CD14-positive monocyte (primary cell): ENCODE measurements at regions not wholly inside any gene's neighbourhood (a gene's known extent, or its start where the extent isn't known, plus 50 kb on each side); places are given as distances from the start of the nearest gene placed in this dataset.

Experiments
- DNase-seq, 3 donors: peaks; one replicate each; pipeline ENCODE4 v3.0.0-alpha.2; 2011 to 2022
- H2AFZ ChIP-seq: 2 replicates; pipeline ENCODE4 v1.6.0; 2012; ENCODE audit warnings: mild to moderate bottlenecking, low read depth, low read length, inconsistent platforms; ENCODE audit not compliant: insufficient read depth, poor library complexity, severe bottlenecking
- H3K27ac ChIP-seq, 2 donors: 1 replicate in 1 of 2; 2 replicates in 1 of 2; pipeline ENCODE4 v1.5.1; 2012 to 2013; ENCODE audit warnings: low read length in 2 of 2, control low read depth in 1 of 2, inconsistent platforms in 1 of 2, low read depth in 1 of 2, mild to moderate bottlenecking in 1 of 2
- H3K27me3 ChIP-seq, 2 donors: one replicate each; pipeline versions ENCODE4 v1.6.0 to v1.6.1; 2011 to 2013; ENCODE audit warnings: low read length in 2 of 2; ENCODE audit not compliant: control insufficient read depth in 2 of 2, insufficient read depth in 2 of 2
- H3K36me3 ChIP-seq, 2 donors: replicated peaks in 1 of 2; 1 replicate in 1 of 2; 2 replicates in 1 of 2; pipeline versions ENCODE4 v1.5.1 to v1.6.1; 2012 to 2013; ENCODE audit warnings: low read length in 2 of 2, control low read depth in 1 of 2, inconsistent platforms in 1 of 2, mild to moderate bottlenecking in 1 of 2; ENCODE audit not compliant: insufficient read depth in 2 of 2, control insufficient read depth in 1 of 2
- H3K4me1 ChIP-seq, 2 donors: 1 replicate in 1 of 2; 2 replicates in 1 of 2; pipeline versions ENCODE4 v1.5.1 to v1.6.1; 2012 to 2013; ENCODE audit warnings: low read length in 2 of 2, control low read depth in 1 of 2, inconsistent platforms in 1 of 2, mild to moderate bottlenecking in 1 of 2, moderate library complexity in 1 of 2; ENCODE audit not compliant: insufficient read depth in 2 of 2, control insufficient read depth in 1 of 2
- H3K4me2 ChIP-seq: replicated peaks from 2 replicates; pipeline ENCODE3; 2012; ENCODE audit warnings: low read length, moderate library complexity, mild to moderate bottlenecking; ENCODE audit not compliant: poor library complexity, severe bottlenecking; ENCODE audit errors: extremely low read depth
- H3K4me3 ChIP-seq, 3 experiments: fragments of 200-600 bp in 1 of 3; sonication (generic) in 1 of 3; replicated peaks in 1 of 3; 1 replicate in 2 of 3; 2 replicates in 1 of 3; pipeline ENCODE4 v1.5.1; 2011 to 2013; ENCODE audit warnings: low read length in 3 of 3, mild to moderate bottlenecking in 3 of 3, control low read depth in 2 of 3, low read depth in 2 of 3, inconsistent platforms in 1 of 3, moderate library complexity in 1 of 3
- H3K79me2 ChIP-seq: 2 replicates; pipeline ENCODE4 v1.6.0; 2012; ENCODE audit warnings: mild to moderate bottlenecking, control low read depth, inconsistent platforms, low read length, moderate library complexity; ENCODE audit not compliant: insufficient read depth
- H3K9ac ChIP-seq: 2 replicates; pipeline ENCODE4 v1.6.0; 2017; ENCODE audit warnings: low read length, mild to moderate bottlenecking; ENCODE audit not compliant: insufficient read depth, poor library complexity, severe bottlenecking
- H3K9me3 ChIP-seq, 2 donors: replicated peaks in 1 of 2; 1 replicate in 1 of 2; 2 replicates in 1 of 2; pipeline versions ENCODE4 v1.5.1 to v1.6.1; 2012 to 2013; ENCODE audit warnings: low read length in 2 of 2, control low read depth in 1 of 2; ENCODE audit not compliant: control insufficient read depth in 1 of 2, insufficient read depth in 1 of 2
- H4K20me1 ChIP-seq: 2 replicates; pipeline ENCODE4 v1.6.0; 2012; ENCODE audit warnings: mild to moderate bottlenecking, low read length, control low read depth, moderate library complexity; ENCODE audit not compliant: insufficient read depth
- H3K27ac Mint-ChIP-seq, 7 donors: one replicate each; pipeline ENCODE4 v1.8.0; 2020; ENCODE audit warnings: mild to moderate bottlenecking in 7 of 7, mixed read lengths in 7 of 7, moderate library complexity in 6 of 7, inconsistent platforms in 2 of 7
- H3K27me3 Mint-ChIP-seq, 3 donors: one replicate each; pipeline ENCODE4 v1.8.0; 2021 to 2022; ENCODE audit warnings: low read depth in 3 of 3, mild to moderate bottlenecking in 3 of 3, mixed read lengths in 3 of 3, moderate library complexity in 3 of 3, inconsistent platforms in 1 of 3
- H3K36me3 Mint-ChIP-seq, 2 donors: one replicate each; pipeline ENCODE4 v1.8.0; 2020; ENCODE audit warnings: mixed read lengths in 2 of 2, inconsistent platforms in 1 of 2, mild to moderate bottlenecking in 1 of 2
- H3K4me1 Mint-ChIP-seq: one replicate; pipeline ENCODE4 v1.8.0; 2020; ENCODE audit warnings: mild to moderate bottlenecking, mixed read lengths
- H3K4me3 Mint-ChIP-seq, 2 donors: one replicate each; pipeline ENCODE4 v1.8.0; 2020; ENCODE audit warnings: mild to moderate bottlenecking in 2 of 2, mixed read lengths in 2 of 2, moderate library complexity in 1 of 2
- H3K9me3 Mint-ChIP-seq, 7 donors: one replicate each; pipeline ENCODE4 v1.8.0; 2020 to 2022; ENCODE audit warnings: mixed read lengths in 7 of 7, mild to moderate bottlenecking in 6 of 7, moderate library complexity in 6 of 7, inconsistent platforms in 2 of 7
- CTCF ChIP-seq: fragments of 200-600 bp; IDR thresholded peaks from one replicate; pipeline ENCODE4 v1.8.0; 2022; ENCODE audit warnings: antibody characterized with exemption, mild to moderate bottlenecking
- WGBS: methylation state at CpG from one replicate; pipeline ENCODE4 v1.1.5; 2013; ENCODE audit warnings: missing lambda C conversion rate; ENCODE audit not compliant: insufficient coverage; 5-methylcytosine and 5-hydroxymethylcytosine counted together
- intact Hi-C, 2 donors: fragments of 100-400 bp; cut with micrococcal nuclease; formaldehyde crosslinking; loops; one replicate each; pipeline versions ENCODE4 v1.15.0 to v1.15.1; 2023

GRCh38 chr10:109517748-109518147, 405.6 kb downstream of the XPNPEP1 start:
- H3K4me3 ChIP-seq = no peak overlapping the region
- no peaks in the 10 kb centered on the region for H3K36me3 ChIP-seq
- TF ChIP-seq CTCF = no peak
- Mint-ChIP-seq H3K4me3 (no peak overlapping the region), H3K27me3 (peaks cover 0 to 2% (median 0%) of the 10 kb centered on the region in 3 donors), H3K27ac (no peak overlapping the region), H3K36me3 (no peaks in the 10 kb centered on the region), H3K9me3 (peaks cover 0 to 9% (median 6%) of the 10 kb centered on the region in 7 donors), H3K4me1 (no peaks in the 10 kb centered on the region)
- no peak overlapping the region for H2AFZ ChIP-seq
- no peak overlapping the region for H3K27ac ChIP-seq
- H3K27me3 ChIP-seq = no peaks in the 10 kb centered on the region
- H3K9ac ChIP-seq = no peak overlapping the region
- H3K79me2 ChIP-seq = no peaks in the 10 kb centered on the region
- H3K4me1 ChIP-seq = no peaks in the 10 kb centered on the region
- WGBS = 100% methylated on average over 1 of the region's 4 CpGs
- no peak overlapping the region for H3K4me2 ChIP-seq
- H3K9me3 ChIP-seq = peaks cover 4 to 13% of the 10 kb centered on the region in 2 donors
- DNase-seq = no peak
- intact Hi-C loops = loop anchor here in 1 of 2 donors (5.0 kb wide), 1 partner anchor 405 kb away; no protein-coding TSS in a partner anchor
- H4K20me1 ChIP-seq = no peaks in the 10 kb centered on the region

- no peaks in the 10 kb centered on the region for H3K36me3 ChIP-seq
- no peak overlapping the region for H3K27ac ChIP-seq
- H3K4me2 ChIP-seq = no peak overlapping the region
- H3K79me2 ChIP-seq = no peaks in the 10 kb centered on the region
- peaks cover 2 to 10% (median 5%) of the 10 kb centered on the region in 7 donors for H3K9me3 Mint-ChIP-seq
- no peaks in the 10 kb centered on the region for H3K36me3 Mint-ChIP-seq
- no peaks in the 10 kb centered on the region for H4K20me1 ChIP-seq
- no peak overlapping the region for H3K4me3 Mint-ChIP-seq
- WGBS = no CpG with 5 or more reads among the region's 1 CpG
- no peak overlapping the region for H3K27ac Mint-ChIP-seq
- H3K4me1 Mint-ChIP-seq = no peaks in the 10 kb centered on the region
- DNase-seq = no peak
- no peaks in the 10 kb centered on the region for H3K27me3 ChIP-seq
- TF ChIP-seq CTCF = no peak
- H3K9ac ChIP-seq = no peak overlapping the region
- H3K9me3 ChIP-seq = peaks cover 9 to 14% of the 10 kb centered on the region in 2 donors
- H3K27me3 Mint-ChIP-seq = peaks cover 0 to 2% (median 0%) of the 10 kb centered on the region in 3 donors
- H2AFZ ChIP-seq = no peak overlapping the region
- H3K4me1 ChIP-seq = no peaks in the 10 kb centered on the region
- intact Hi-C loops = no loop called here
- H3K4me3 ChIP-seq = no peak overlapping the region
These were observed 418.9 kb downstream of the XPNPEP1 start for GRCh38 chr10:109504401-109504800.
